Sigmoid colon (tissue), 3 donors: ENCODE measurements at regions not wholly inside any gene's neighbourhood (a gene's known extent, or its start where the extent isn't known, plus 50 kb on each side); places are given as distances from the start of the nearest gene placed in this dataset.

Experiments
- CTCF ChIP-seq, 4 experiments: fragments of 450-650 bp in 3 of 4; fragments of 200-600 bp in 1 of 4; IDR thresholded peaks; one replicate each; pipeline ENCODE4 v1.5.1; 2016 to 2019; ENCODE audit warnings: antibody characterized with exemption in 4 of 4, mild to moderate bottlenecking in 3 of 4, moderate library complexity in 2 of 4
- POLR2A ChIP-seq, 2 donors: fragments of 450-650 bp; IDR thresholded peaks; one replicate each; pipeline ENCODE4 v1.6.1; 2016; ENCODE audit warnings: antibody characterized with exemption in 2 of 2, mild to moderate bottlenecking in 2 of 2, moderate library complexity in 2 of 2

- TF ChIP-seq CTCF (IDR thresholded peaks at IDR 0.05) (no peak), POLR2A (IDR thresholded peaks at IDR 0.05) (no peak)
These were observed 139.9 kb upstream of the C14orf180 start for GRCh38 chr14:104439625-104440024.
